ENCODE measurements at regions not wholly inside any gene's neighbourhood (a gene's known extent, or its start where the extent isn't known, plus 50 kb on each side); places are given as distances from the start of the nearest gene placed in this dataset.

DNA sequence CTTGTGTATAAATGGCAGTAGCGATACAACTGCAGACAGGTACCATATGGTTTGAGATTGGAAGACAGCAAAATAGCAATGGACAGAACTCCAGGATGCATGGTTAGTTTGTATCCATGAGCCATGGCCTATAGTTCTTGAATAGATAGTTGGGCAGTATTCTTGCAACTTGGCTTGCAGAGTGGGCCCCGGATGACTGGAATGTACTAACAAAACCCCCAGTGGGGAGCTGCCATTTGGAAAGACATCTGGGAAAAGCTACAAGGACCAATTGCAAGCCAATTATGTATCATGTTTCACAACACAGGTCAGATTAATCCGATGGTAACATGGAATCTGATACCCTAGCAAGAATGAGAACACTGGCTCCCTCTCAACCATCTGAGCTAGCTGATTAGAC is 279.6 kb downstream of the RERGL start:
- DNase-seq (ENCODE audit: low spot score): no peak
- no peak for ATAC-seq

DNA sequence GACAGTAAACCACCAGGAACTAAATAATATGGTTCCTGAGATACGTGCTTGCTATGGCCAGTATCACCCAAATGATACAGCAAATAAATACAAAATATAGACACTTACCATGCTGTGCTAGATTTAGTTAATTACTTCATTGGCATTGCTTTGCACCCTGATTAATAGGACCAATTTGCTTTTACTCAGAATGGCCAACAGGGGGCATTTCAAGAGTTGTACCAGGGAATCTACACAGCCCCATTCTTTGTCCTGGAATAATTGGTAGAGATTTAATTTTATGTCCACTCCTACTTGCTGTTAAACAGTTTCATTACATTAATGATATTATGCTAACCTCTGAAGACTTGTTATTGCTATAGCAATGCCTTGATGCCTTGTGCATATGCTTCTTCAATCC is 280.8 kb downstream of the RERGL start:
- no peak for ATAC-seq
- no peak for DNase-seq (ENCODE audit: low spot score)

DNA sequence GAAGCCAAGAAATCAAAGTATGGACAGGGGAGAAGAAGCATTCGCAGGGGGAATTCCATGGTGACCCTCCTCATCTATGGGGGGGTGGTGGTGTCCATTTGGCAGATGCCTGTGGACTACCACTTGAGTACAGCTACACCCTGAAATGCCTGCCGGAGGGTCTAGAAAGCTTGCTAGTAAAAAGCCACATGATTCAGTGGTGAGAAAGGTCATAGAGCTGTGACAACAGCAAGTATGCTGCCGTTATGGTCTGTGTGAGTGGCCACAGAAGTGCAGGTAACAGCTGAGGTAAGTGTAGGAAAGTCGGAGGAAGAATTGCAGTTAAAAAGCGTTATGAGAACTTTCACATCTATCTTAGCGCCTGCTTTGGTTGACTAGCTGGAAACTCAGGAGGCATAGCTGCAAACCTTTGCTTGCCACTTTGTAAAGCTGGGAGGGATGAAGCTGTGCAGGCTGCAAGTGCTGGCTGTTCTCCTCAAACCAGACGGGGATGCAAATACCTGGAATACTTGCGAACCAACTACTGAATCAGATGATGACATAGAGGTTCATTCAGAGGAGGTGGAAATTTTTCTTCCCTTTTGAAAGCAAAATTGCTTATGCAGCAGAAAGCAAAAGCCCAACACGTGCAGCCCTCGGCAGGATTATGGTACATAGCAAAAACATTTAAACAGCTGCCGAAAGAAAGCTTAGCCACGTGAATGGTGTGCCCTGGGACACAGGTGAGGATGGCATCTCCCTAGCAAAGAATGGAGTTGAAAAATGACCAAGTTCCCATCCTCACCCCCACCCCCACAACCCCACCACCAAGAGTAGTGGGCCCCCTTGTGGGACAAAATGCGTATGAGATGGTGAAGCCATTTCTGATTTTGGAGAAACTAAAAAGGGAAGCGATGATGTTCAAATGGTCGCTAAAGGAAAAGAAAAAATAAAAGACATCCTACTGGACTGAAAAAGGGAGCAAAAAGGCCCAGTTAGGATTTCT is 287.0 kb downstream of the RERGL start:
- ATAC-seq (no peak), DNase-seq (ENCODE audit: low spot score) (no peak)

DNA sequence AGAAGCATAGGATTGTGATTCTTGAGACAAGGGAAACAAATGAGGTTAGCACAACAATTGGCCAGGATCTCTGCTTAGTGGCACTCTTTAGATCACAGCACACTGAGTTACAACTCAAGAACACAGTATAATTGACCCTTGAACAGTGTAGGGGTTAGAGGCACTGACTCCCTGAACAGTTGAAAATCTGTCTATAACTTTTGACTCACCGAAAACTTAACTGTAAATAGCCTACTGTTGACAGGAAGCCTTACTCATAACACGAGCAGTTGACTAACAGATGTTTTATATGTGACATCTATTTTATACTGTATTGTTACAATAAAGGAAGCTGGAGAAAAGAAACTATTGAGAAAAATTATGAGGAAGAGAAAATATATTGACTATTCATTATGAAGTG is 296.1 kb downstream of the RERGL start:
- ATAC-seq (no peak), DNase-seq (ENCODE audit: low spot score) (no peak)

DNA sequence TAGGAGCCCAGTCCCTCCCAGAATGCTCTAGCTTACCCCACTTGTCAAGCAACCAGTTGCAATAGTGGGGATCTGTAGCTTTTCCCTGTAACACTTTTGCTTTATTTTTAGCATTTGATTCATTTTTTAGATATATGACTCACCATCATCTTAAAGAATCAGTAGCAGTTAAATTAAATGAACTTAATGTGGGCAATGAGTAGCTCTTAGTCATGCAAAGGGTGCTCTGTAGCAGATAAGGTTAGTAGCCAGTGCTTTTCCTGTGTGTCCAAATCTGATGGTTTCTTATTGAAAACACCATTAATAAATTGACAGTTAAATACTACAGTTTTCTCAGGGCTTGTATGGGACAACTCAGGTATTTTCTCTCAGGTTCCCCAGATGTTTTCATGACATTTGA is 311.8 kb downstream of the RERGL start:
- DNase-seq (ENCODE audit: low spot score): no peak
- no peak for ATAC-seq

DNA sequence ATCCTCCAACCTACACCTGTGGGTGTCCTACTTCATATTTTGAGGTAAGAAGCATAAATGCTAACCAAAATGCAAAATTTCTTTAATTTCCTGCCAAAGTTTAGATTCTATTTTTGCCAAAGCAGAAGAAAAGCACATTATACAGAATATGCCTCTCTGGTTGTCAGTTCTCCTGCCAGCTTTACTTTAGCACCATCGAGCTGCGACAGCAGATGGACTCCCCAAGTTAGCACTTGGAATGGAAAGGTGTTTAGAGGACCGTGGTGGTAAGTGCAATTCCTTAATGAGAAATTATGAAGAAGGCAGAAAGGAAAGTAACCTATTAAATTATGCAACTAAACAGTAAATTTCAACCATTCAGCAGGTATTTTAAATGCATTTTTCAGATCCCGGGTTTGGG is 326.6 kb downstream of the RERGL start:
- no peak for DNase-seq (ENCODE audit: low spot score)

DNA sequence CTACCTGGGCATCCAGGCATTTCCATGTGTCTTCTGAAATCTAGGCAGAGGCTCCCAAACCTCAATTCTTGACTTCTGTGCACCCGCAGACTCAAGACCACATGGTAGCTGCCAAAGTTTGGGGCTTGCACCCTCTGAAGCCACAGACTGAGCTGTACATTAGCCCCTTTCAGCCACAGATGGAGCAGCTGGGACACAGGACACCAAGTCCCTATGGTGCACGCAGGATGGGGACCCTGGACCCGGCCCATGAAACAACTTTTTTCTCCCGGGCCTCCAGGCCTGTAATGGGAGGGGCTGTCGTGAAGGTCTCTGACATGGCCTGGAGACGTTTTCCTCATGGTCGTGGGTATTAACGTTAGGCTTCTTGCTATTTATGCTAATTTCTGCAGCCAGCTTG is 330.0 kb downstream of the RERGL start:
- ATAC-seq: no peak

More for the DNA sequence above, 326.6 kb downstream of the RERGL start:
- no peak for ATAC-seq

More for the DNA sequence above, 330.0 kb downstream of the RERGL start:
- no peak for DNase-seq (ENCODE audit: low spot score)
